K562 (cell line): ENCODE measurements at regions not wholly inside any gene's neighbourhood (a gene's known extent, or its start where the extent isn't known, plus 50 kb on each side); places are given as distances from the start of the nearest gene placed in this dataset.

Experiments used
- ATAC-seq: fragments of 200-7000 bp; cut with Tn5 transposase; 3 replicates; pipeline ENCODE4 v1.9.1; 2020; ENCODE audit warnings: moderate library complexity
- BruUV-seq: library from RNA; stranded (reverse); fragments of 400-500 nt; replicated peaks from 2 replicates; lab custom pipeline; 2021; lab: Mats Ljungman, UMichigan
- CTCF ChIA-PET: fragments of 300-600 bp; formaldehyde crosslinking; extraction: SDS; loops from one replicate; lab custom pipeline; 2021; ENCODE audit warnings: low intra/inter-chr PET ratio; lab: Yijun Ruan, JAX
- POLR2A ChIA-PET: fragments of 300-600, 350-650 bp; sonication (Branson Sonifier 250); formaldehyde crosslinking; extraction: SDS; loops from one replicate; lab custom pipeline; 2021; ENCODE audit warnings: antibody characterized with exemption, inconsistent platforms; lab: Yijun Ruan, JAX
- DNase-seq, 4 experiments: peaks; one replicate each; pipeline versions ENCODE4 v3.0.0 to v3.0.0-alpha.2; 2011 to 2018; ENCODE audit warnings: low spot score in 3 of 4, mixed read lengths in 3 of 4; ENCODE audit errors: extremely low read depth in 1 of 4
- FAIRE-seq: peaks from 2 replicates; lab custom pipeline; 2011; peaks lifted over from hg19 to GRCh38; lab: Jason Lieb, UNC
- H2AFZ ChIP-seq: 2 replicates; pipeline ENCODE4 v1.6.0; 2011; ENCODE audit warnings: low read depth, low read length, control low read depth, inconsistent platforms
- H3K27ac ChIP-seq: fragments of 200-600 bp; 3 replicates; pipeline ENCODE4 v1.8.0; 2011; ENCODE audit warnings: low read depth, mild to moderate bottlenecking, control low read depth, inconsistent platforms, low read length, moderate library complexity, mixed read lengths; ENCODE audit errors: extremely low read depth
- H3K27me3 ChIP-seq, 2 experiments: fragments of 300-600 bp in 1 of 2; 2 replicates in 1 of 2; 3 replicates in 1 of 2; pipeline versions ENCODE4 v1.6.0 to v1.8.0; 2011; ENCODE audit warnings: inconsistent platforms in 2 of 2, low read length in 2 of 2, mild to moderate bottlenecking in 1 of 2, mixed read lengths in 1 of 2, moderate library complexity in 1 of 2; ENCODE audit not compliant: control insufficient read depth in 2 of 2, insufficient read depth in 2 of 2
- H3K36me3 ChIP-seq: fragments of 300-600 bp; 3 replicates; pipeline ENCODE4 v1.8.0; 2011; ENCODE audit warnings: mild to moderate bottlenecking, low read length, inconsistent platforms; ENCODE audit not compliant: control insufficient read depth, insufficient read depth
- H3K4me1 ChIP-seq, 2 experiments: fragments of 200-600 bp in 1 of 2; replicated peaks in 1 of 2; 2 replicates in 1 of 2; 3 replicates in 1 of 2; pipeline versions ENCODE4 v1.5.1 to v1.8.0; 2011; ENCODE audit warnings: inconsistent platforms in 2 of 2, low read length in 2 of 2, mild to moderate bottlenecking in 1 of 2, mixed read lengths in 1 of 2, moderate library complexity in 1 of 2; ENCODE audit not compliant: control insufficient read depth in 2 of 2, insufficient read depth in 2 of 2
- H3K4me2 ChIP-seq: 2 replicates; pipeline ENCODE4 v1.6.1; 2011; ENCODE audit warnings: low read length, control low read depth, inconsistent platforms, mixed read lengths; ENCODE audit not compliant: insufficient read depth
- H3K4me3 ChIP-seq: fragments of 200-600 bp; sonication (generic), shearing (Covaris generic); 2 replicates; pipeline ENCODE4 v1.5.1; 2016; ENCODE audit warnings: control low read depth, inconsistent platforms
- H3K79me2 ChIP-seq: fragments of 200-600 bp; 3 replicates; pipeline ENCODE4 v1.8.0; 2011; ENCODE audit warnings: low read length, inconsistent platforms; ENCODE audit not compliant: control insufficient read depth, insufficient read depth
- H3K9ac ChIP-seq, 2 experiments: 2 replicates each; pipeline versions ENCODE4 v1.6.0 to v1.6.1; 2011; ENCODE audit warnings: low read depth in 2 of 2, low read length in 2 of 2, control low read depth in 1 of 2, inconsistent platforms in 1 of 2, mild to moderate bottlenecking in 1 of 2, mixed read lengths in 1 of 2; ENCODE audit not compliant: insufficient read depth in 1 of 2
- H3K9me1 ChIP-seq: one replicate; pipeline ENCODE4 v1.6.0; 2011; ENCODE audit warnings: inconsistent platforms, mild to moderate bottlenecking, low read length, moderate library complexity; ENCODE audit not compliant: control insufficient read depth, insufficient read depth
- H3K9me3 ChIP-seq: replicated peaks from 2 replicates; pipeline ENCODE4 v1.5.1; 2011; ENCODE audit warnings: low read depth, low read length, inconsistent platforms; ENCODE audit not compliant: control insufficient read depth, insufficient read depth
- H4K20me1 ChIP-seq: replicated peaks from 2 replicates; pipeline ENCODE4 v1.6.1; 2011; ENCODE audit warnings: low read length, inconsistent platforms, mixed read lengths; ENCODE audit not compliant: control insufficient read depth, insufficient read depth
- BDP1 ChIP-seq: IDR thresholded peaks from 3 replicates; pipeline ENCODE4 v1.6.1; 2011; ENCODE audit not compliant: insufficient read length, insufficient read depth
- HIVEP1 ChIP-seq: fragments of 250-450 bp; sonication (Bioruptor Pico); IDR thresholded peaks from 2 replicates; pipeline ENCODE4 v1.4.0; 2020; ENCODE audit warnings: mild to moderate bottlenecking
- MTF1 ChIP-seq: fragments of 250-450 bp; sonication (Bioruptor Pico); IDR thresholded peaks from 2 replicates; pipeline ENCODE4 v1.9.0; 2021; ENCODE audit warnings: moderate library complexity, mild to moderate bottlenecking, inconsistent platforms, borderline replicate concordance
- PHF21A ChIP-seq: fragments of 450-650 bp; IDR thresholded peaks from 2 replicates; pipeline ENCODE4 v1.6.1; 2017; ENCODE audit warnings: low read depth, borderline replicate concordance
- SREBF2 ChIP-seq: sonication (generic); formaldehyde crosslinking; IDR thresholded peaks from 2 replicates; pipeline ENCODE4 v1.4.0; 2020; ENCODE audit warnings: mild to moderate bottlenecking, missing genetic modification reagents
- ZNF175 ChIP-seq: fragments of 200-800 bp; sonication (Bioruptor generic); IDR thresholded peaks from 2 replicates; pipeline ENCODE4 v1.6.1; 2016; ENCODE audit warnings: low read depth, mild to moderate bottlenecking, missing genetic modification characterization, missing compliant biosample characterization
- WGBS: fragments of 100-300 bp; shearing (Covaris generic); methylation state at CpG from one replicate; pipeline ENCODE4 v1.1.6; 2016; ENCODE audit warnings: low coverage, mixed read lengths; ENCODE audit not compliant: insufficient coverage; ENCODE audit errors: missing lambda C conversion rate; 5-methylcytosine and 5-hydroxymethylcytosine counted together
- in situ Hi-C: fragments of 300-500 bp; cut with MboI; formaldehyde crosslinking; loops from 4 replicates; pipeline ENCODE4 v1.15.0; 2018; ENCODE audit warnings: inconsistent platforms, mixed read lengths
- intact Hi-C: fragments of 100-400 bp; cut with micrococcal nuclease; formaldehyde crosslinking; loops from 2 replicates; pipeline ENCODE4 v1.14.2; 2022
- TF ChIP-seq, protein P1 (sequence below): fragments of 450-650 bp; IDR thresholded peaks from 2 replicates; pipeline ENCODE4 v1.6.1; 2018; ENCODE audit not compliant: partially characterized antibody

DNA sequence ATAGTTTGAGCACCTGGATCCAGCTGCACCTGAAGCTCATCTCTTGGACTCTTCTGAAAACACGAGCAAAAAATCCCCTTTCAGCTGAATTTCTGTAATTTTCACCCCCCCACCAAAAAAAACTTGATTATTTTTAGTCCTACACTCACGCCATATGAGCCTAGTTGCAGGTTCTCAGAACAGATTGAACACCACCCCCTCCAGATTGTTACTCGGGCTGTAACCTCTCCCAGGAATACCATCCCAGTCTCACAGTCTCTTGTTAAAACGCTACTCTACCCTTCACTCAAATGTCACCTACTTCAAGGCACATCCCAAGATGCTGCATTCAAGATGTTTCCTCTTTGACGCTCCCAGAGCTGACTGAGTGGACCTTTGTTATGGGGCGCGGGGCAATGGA is 96.3 kb upstream of the PRDM11 start:
- H3K4me1 ChIP-seq: no peaks in the 10 kb centered on the region
- H3K27ac ChIP-seq: no peak overlapping the region
- H2AFZ ChIP-seq: no peak overlapping the region
- WGBS: 6% methylated on average over 7 of the region's 7 CpGs
- intact Hi-C loops (no loop called here), in situ Hi-C loops (no loop called here)
- no peaks in the 10 kb centered on the region for H3K9me3 ChIP-seq
- H3K36me3 ChIP-seq: no peaks in the 10 kb centered on the region
- H3K79me2 ChIP-seq: no peaks in the 10 kb centered on the region
- DNase-seq (no peak), ATAC-seq (no peak), FAIRE-seq (no peak)
- TF ChIP-seq HIVEP1: no peak
- no peak for TF ChIP-seq PHF21A
- TF ChIP-seq BDP1: no peak
- no peak for TF ChIP-seq ZNF175 (CRISPR knock-in tag)
- no peak for TF ChIP-seq MTF1
- no peak for TF ChIP-seq SREBF2
- TF ChIP-seq, protein P1, sequence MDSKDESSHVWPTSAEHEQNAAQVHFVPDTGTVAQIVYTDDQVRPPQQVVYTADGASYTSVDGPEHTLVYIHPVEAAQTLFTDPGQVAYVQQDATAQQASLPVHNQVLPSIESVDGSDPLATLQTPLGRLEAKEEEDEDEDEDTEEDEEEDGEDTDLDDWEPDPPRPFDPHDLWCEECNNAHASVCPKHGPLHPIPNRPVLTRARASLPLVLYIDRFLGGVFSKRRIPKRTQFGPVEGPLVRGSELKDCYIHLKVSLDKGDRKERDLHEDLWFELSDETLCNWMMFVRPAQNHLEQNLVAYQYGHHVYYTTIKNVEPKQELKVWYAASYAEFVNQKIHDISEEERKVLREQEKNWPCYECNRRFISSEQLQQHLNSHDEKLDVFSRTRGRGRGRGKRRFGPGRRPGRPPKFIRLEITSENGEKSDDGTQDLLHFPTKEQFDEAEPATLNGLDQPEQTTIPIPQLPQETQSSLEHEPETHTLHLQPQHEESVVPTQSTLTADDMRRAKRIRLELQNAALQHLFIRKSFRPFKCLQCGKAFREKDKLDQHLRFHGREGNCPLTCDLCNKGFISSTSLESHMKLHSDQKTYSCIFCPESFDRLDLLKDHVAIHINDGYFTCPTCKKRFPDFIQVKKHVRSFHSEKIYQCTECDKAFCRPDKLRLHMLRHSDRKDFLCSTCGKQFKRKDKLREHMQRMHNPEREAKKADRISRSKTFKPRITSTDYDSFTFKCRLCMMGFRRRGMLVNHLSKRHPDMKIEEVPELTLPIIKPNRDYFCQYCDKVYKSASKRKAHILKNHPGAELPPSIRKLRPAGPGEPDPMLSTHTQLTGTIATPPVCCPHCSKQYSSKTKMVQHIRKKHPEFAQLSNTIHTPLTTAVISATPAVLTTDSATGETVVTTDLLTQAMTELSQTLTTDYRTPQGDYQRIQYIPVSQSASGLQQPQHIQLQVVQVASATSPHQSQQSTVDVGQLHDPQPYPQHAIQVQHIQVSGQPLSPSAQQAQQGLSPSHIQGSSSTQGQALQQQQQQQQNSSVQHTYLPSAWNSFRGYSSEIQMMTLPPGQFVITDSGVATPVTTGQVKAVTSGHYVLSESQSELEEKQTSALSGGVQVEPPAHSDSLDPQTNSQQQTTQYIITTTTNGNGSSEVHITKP: no peak
- BruUV-seq: no TSS peak
- CTCF ChIA-PET: no interaction called here
- H3K4me3 ChIP-seq: no peak overlapping the region
- no peak overlapping the region for H3K9ac ChIP-seq
- peaks cover 0 to 47% of the 10 kb centered on the region in 2 experiments; a peak in 4 of 5 replicates for H3K27me3 ChIP-seq
- H3K9me1 ChIP-seq: no peaks in the 10 kb centered on the region
- no peaks in the 10 kb centered on the region for H4K20me1 ChIP-seq
- POLR2A ChIA-PET: interaction anchor here (0.6 kb wide), 1 partner anchor 12 kb away, joined by 3 read pairs; no protein-coding TSS in a partner anchor
- H3K4me2 ChIP-seq: no peak overlapping the region
